Subcutaneous abdominal adipose tissue (tissue), 5 donors: ENCODE measurements at regions not wholly inside any gene's neighbourhood (a gene's known extent, or its start where the extent isn't known, plus 50 kb on each side); places are given as distances from the start of the nearest gene placed in this dataset.

Source experiments
- H3K27ac ChIP-seq: one replicate; pipeline ENCODE4 v1.7.0; 2013; ENCODE audit warnings: low read depth, mild to moderate bottlenecking, inconsistent platforms, low read length, moderate library complexity
- H3K27me3 ChIP-seq, 5 donors: one replicate each; pipeline ENCODE4 v1.7.0; 2013; ENCODE audit warnings: low read length in 5 of 5, inconsistent platforms in 1 of 5; ENCODE audit not compliant: control insufficient read depth in 5 of 5, insufficient read depth in 4 of 5
- H3K36me3 ChIP-seq, 5 donors: one replicate each; pipeline ENCODE4 v1.7.0; 2013; ENCODE audit warnings: low read length in 5 of 5; ENCODE audit not compliant: control insufficient read depth in 5 of 5, insufficient read depth in 5 of 5
- H3K4me1 ChIP-seq, 5 donors: one replicate each; pipeline ENCODE4 v1.7.0; 2013; ENCODE audit warnings: low read length in 5 of 5, mild to moderate bottlenecking in 3 of 5, moderate library complexity in 1 of 5; ENCODE audit not compliant: control insufficient read depth in 5 of 5, insufficient read depth in 5 of 5
- H3K4me3 ChIP-seq, 5 donors: one replicate each; pipeline ENCODE4 v1.7.0; 2013; ENCODE audit warnings: low read length in 5 of 5, low read depth in 1 of 5
- H3K9ac ChIP-seq, 5 donors: one replicate each; pipeline ENCODE4 v1.7.0; 2013; ENCODE audit warnings: low read length in 5 of 5, mild to moderate bottlenecking in 4 of 5, moderate library complexity in 3 of 5
- H3K9me3 ChIP-seq, 5 donors: one replicate each; pipeline ENCODE4 v1.7.0; 2013; ENCODE audit warnings: low read length in 5 of 5; ENCODE audit not compliant: control insufficient read depth in 5 of 5
- donor health status: healthy.
- donor health status: healthy.
- donor health status: healthy.
- donor health status: healthy.
- donor health status: healthy.

DNA sequence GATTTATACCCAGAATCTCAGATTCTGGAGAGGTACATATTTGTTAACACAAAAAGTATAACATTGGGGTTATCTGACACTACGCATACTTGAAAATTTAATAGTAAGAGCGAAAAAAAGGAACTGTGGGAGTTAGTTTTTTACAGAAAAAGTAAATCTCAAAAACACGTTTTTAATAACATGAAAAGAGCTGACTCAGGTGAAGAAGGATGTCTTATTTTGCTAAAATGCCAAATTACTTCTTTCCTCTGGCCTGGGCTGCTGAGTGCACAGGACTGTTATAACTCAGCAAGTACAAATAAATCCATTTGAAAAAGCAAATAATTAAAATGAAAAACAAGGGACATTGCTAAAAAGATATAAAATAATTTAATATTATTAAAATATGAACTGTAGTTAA is 1322.9 kb downstream of the ARAP2 start:
- H3K9ac ChIP-seq: no peak overlapping the region
- H3K9me3 ChIP-seq: peaks cover 0 to under 1% (median 0%) of the 10 kb centered on the region in 5 donors
- H3K4me1 ChIP-seq: no peaks in the 10 kb centered on the region
- H3K36me3 ChIP-seq: no peaks in the 10 kb centered on the region
- no peak overlapping the region for H3K27ac ChIP-seq
- H3K27me3 ChIP-seq: no peaks in the 10 kb centered on the region
- H3K4me3 ChIP-seq: no peak overlapping the region

GRCh38 chr4:34922325-34922724 is 1322.0 kb downstream of the ARAP2 start:
- H3K27ac ChIP-seq: no peak overlapping the region
- no peak overlapping the region for H3K4me3 ChIP-seq
- no peaks in the 10 kb centered on the region for H3K36me3 ChIP-seq
- no peaks in the 10 kb centered on the region for H3K9me3 ChIP-seq
- no peaks in the 10 kb centered on the region for H3K4me1 ChIP-seq
- no peaks in the 10 kb centered on the region for H3K27me3 ChIP-seq
- H3K9ac ChIP-seq: no peak overlapping the region

DNA sequence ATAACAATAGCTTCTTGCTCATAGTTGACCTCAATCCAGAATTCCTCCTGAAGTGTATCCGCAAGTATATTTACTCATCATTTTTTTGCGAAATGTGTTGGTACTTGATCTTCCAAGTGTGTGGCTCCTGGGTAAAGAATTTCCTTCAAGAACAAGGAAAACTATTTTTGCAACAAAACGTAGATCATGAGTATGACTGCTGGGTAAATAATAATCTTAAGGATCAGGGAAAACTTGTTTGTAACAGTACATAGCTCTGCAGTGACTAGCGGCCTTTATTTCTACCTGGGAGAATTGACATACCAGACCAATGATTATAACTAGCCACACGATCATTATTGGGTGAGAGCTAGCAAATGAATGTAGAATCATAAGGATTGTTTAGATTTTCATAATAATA is 1311.7 kb downstream of the ARAP2 start:
- Histone ChIP-seq H3K4me3 (no peak overlapping the region), H3K4me1 (no peaks in the 10 kb centered on the region), H3K36me3 (no peaks in the 10 kb centered on the region), H3K9ac (no peak overlapping the region), H3K9me3 (no peaks in the 10 kb centered on the region), H3K27me3 (no peaks in the 10 kb centered on the region), H3K27ac (no peak overlapping the region)

DNA sequence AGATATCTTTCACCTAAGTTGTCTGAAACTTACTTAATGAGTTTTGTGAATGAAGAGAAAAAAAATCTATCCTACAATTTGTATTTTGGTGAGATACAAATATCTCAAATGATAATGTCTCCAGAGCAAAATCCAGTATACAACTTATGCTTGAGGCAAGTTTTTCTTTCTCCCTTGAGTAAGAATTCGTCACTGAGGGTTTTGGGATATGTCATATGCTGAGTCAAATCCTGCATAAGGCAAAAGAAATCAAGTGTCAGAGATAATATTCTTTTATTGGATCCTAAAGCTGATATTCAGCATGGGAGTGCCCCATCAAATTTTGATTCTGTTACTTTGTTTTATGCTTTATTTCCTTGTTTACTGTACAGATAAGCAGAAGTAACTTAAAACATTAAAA is 1308.6 kb downstream of the ARAP2 start:
- Histone ChIP-seq H3K36me3 (no peaks in the 10 kb centered on the region), H3K9ac (no peak overlapping the region), H3K4me3 (no peak overlapping the region), H3K27me3 (no peaks in the 10 kb centered on the region), H3K27ac (no peak overlapping the region), H3K9me3 (no peaks in the 10 kb centered on the region), H3K4me1 (no peaks in the 10 kb centered on the region)

DNA sequence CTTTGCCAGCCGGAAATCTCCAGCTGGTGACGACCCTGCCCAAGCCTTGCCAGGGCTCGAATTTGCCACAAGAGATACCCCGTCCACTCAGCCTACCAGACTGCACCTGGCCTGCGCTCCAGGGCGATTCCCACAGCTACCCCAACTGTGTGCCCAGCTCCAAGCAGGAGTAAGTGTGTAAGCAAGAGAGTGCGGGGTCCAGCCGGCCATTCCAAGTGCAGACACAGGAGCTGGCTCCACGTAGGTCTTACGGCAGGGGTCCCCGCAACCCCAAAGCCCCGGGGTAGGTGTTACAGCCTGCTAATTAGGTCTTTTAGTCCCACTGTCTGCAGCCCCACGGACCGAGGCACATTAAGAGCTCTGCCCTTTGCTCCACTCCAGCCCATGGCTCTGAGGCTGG is 1305.2 kb downstream of the ARAP2 start:
- H3K27me3 ChIP-seq: no peaks in the 10 kb centered on the region
- H3K36me3 ChIP-seq: no peaks in the 10 kb centered on the region

GRCh38 chr4:34943741-34944386 is 1300.5 kb downstream of the ARAP2 start:
- no peak overlapping the region for H3K27ac ChIP-seq
- no peaks in the 10 kb centered on the region for H3K36me3 ChIP-seq
- no peaks in the 10 kb centered on the region for H3K27me3 ChIP-seq
- H3K9ac ChIP-seq: no peak overlapping the region
- H3K4me3 ChIP-seq: no peak overlapping the region
- no peaks in the 10 kb centered on the region for H3K4me1 ChIP-seq
- no peaks in the 10 kb centered on the region for H3K9me3 ChIP-seq

More for the DNA sequence above, 1305.2 kb downstream of the ARAP2 start:
- H3K27ac ChIP-seq: no peak overlapping the region
- no peaks in the 10 kb centered on the region for H3K9me3 ChIP-seq
- H3K4me3 ChIP-seq: no peak overlapping the region
- H3K4me1 ChIP-seq: no peaks in the 10 kb centered on the region
- H3K9ac ChIP-seq: no peak overlapping the region

DNA sequence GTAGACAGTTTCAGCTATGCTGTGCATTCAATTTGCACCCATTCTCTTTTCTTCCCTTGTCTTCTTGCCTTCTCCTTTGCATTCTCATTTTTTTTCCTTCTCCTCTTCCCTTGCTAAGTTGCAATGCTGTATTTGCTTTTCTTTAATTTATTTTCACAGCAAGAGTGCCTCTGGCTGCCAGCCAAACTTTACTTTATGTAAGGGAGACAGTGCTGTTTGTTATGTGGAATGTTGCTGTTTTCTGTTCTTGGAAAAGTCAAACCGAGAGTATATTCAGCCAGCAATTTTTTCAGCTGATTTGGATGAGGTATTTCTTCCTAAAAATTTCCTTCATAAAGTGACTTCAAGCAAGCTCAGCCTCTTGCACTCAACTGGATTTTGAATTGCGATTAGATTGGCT is 1293.4 kb downstream of the ARAP2 start:
- Histone ChIP-seq H3K27ac (no peak overlapping the region), H3K36me3 (no peaks in the 10 kb centered on the region), H3K27me3 (no peaks in the 10 kb centered on the region), H3K4me1 (no peaks in the 10 kb centered on the region), H3K4me3 (no peak overlapping the region), H3K9me3 (no peaks in the 10 kb centered on the region), H3K9ac (no peak overlapping the region)

DNA sequence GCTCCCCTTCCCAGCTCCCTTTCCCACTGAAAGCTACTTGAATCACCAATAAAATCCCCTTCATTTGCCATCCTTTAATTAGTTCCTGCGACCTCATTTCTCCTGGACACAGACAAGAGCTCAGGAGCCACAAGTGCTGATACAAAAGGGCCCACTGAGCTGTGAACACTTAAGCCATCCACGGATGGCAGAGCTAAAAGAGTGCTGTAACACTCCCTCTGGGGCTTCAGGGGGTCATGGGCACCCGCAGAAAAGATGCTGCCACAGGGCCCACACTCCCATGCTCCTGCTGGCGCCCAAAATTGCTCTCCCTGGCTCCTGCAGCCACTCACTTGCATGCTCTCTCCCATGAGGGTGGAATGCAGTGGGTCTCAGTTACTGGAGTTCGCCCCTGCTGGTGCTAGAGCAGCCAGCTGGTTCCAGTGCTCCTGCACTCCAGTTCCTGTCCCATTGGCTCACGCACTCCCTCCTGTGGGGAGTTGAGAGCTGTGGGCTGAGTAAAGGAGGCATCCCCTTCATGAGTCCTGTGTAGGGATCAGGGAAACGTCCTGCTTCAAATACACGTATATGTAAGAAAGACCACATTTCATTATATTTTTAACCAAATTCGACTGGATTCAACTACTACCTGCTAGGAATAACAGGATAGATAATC is 1291.0 kb downstream of the ARAP2 start:
- Histone ChIP-seq H3K4me1 (no peaks in the 10 kb centered on the region), H3K36me3 (no peaks in the 10 kb centered on the region), H3K27me3 (no peaks in the 10 kb centered on the region), H3K27ac (no peak overlapping the region), H3K4me3 (no peak overlapping the region), H3K9ac (no peak overlapping the region), H3K9me3 (no peaks in the 10 kb centered on the region)

GRCh38 chr4:34964613-34965012 is 1279.7 kb downstream of the ARAP2 start:
- Histone ChIP-seq H3K9me3 (no peaks in the 10 kb centered on the region), H3K36me3 (no peaks in the 10 kb centered on the region), H3K9ac (no peak overlapping the region), H3K4me3 (no peak overlapping the region), H3K4me1 (no peaks in the 10 kb centered on the region), H3K27ac (no peak overlapping the region), H3K27me3 (no peaks in the 10 kb centered on the region)

GRCh38 chr4:34972189-34972588 is 1272.1 kb downstream of the ARAP2 start:
- no peak overlapping the region for H3K27ac ChIP-seq
- H3K27me3 ChIP-seq: no peaks in the 10 kb centered on the region
- H3K9me3 ChIP-seq: no peaks in the 10 kb centered on the region
- H3K36me3 ChIP-seq: no peaks in the 10 kb centered on the region
- H3K9ac ChIP-seq: no peak overlapping the region
- H3K4me3 ChIP-seq: no peak overlapping the region
- H3K4me1 ChIP-seq: no peaks in the 10 kb centered on the region
